Islet of Langerhans (tissue), 1 donor: ENCODE measurements at regions not wholly inside any gene's neighbourhood (a gene's known extent, or its start where the extent isn't known, plus 50 kb on each side); places are given as distances from the start of the nearest gene placed in this dataset.

ENCODE experiments used
- FAIRE-seq: peaks from one replicate; lab custom pipeline; 2011; peaks lifted over from hg19 to GRCh38; lab: Jason Lieb, UNC

- FAIRE-seq, result no peak
These were observed 159.4 kb downstream of the COPS8 start for GRCh38 chr2:237244976-237245646.

GRCh38 chr2:237250599-237250998 lies 163.4 kb downstream of the COL6A3 start:
- no peak for FAIRE-seq

GRCh38 chr2:237251986-237252385 lies 162.0 kb downstream of the COL6A3 start:
- no peak for FAIRE-seq

- FAIRE-seq, result no peak
These were observed 160.8 kb downstream of the COL6A3 start for GRCh38 chr2:237253046-237253702.

GRCh38 chr2:237254369-237254861 lies 159.5 kb downstream of the COL6A3 start:
- no peak for FAIRE-seq

- no peak for FAIRE-seq
These were observed 158.9 kb downstream of the COL6A3 start for GRCh38 chr2:237254911-237255578.

- no peak for FAIRE-seq
These were observed 157.1 kb downstream of the COL6A3 start for GRCh38 chr2:237256887-237257286.

- FAIRE-seq, result no peak
These were observed 156.5 kb downstream of the COL6A3 start for GRCh38 chr2:237257471-237257951.

- no peak for FAIRE-seq
These were observed 155.8 kb downstream of the COL6A3 start for GRCh38 chr2:237258116-237258515.

- no peak for FAIRE-seq
These were observed 155.3 kb downstream of the COL6A3 start for GRCh38 chr2:237258615-237259014.

- no peak for FAIRE-seq
These were observed 154.8 kb downstream of the COL6A3 start for GRCh38 chr2:237259201-237259600.

- FAIRE-seq, result no peak
These were observed 153.8 kb downstream of the COL6A3 start for GRCh38 chr2:237260039-237260620.

GRCh38 chr2:237260686-237261085 lies 153.3 kb downstream of the COL6A3 start:
- FAIRE-seq, result no peak

GRCh38 chr2:237261327-237261726 lies 152.6 kb downstream of the COL6A3 start:
- FAIRE-seq, result no peak

- FAIRE-seq, result no peak
These were observed 150.9 kb downstream of the COL6A3 start for GRCh38 chr2:237262838-237263771.

GRCh38 chr2:237264480-237265219 lies 149.3 kb downstream of the COL6A3 start:
- no peak for FAIRE-seq

GRCh38 chr2:237268004-237268708 lies 145.8 kb downstream of the COL6A3 start:
- no peak for FAIRE-seq

- FAIRE-seq, result no peak
These were observed 144.7 kb downstream of the COL6A3 start for GRCh38 chr2:237269138-237269875.

GRCh38 chr2:237270520-237270919 lies 143.4 kb downstream of the COL6A3 start:
- no peak for FAIRE-seq
